H1 (cell line): ENCODE measurements at regions not wholly inside any gene's neighbourhood (a gene's known extent, or its start where the extent isn't known, plus 50 kb on each side); places are given as distances from the start of the nearest gene placed in this dataset.

Source experiments
- CTCF ChIA-PET: fragments of 300-600 bp; sonication (Branson Sonifier 250); formaldehyde crosslinking; loops from one replicate; lab custom pipeline; 2021; ENCODE audit not compliant: partially characterized antibody; lab: Charles Lee
- POLR2A ChIA-PET: fragments of 300-600 bp; sonication (Branson Sonifier 250); formaldehyde crosslinking; loops from one replicate; lab custom pipeline; 2021; ENCODE audit warnings: inconsistent platforms; ENCODE audit not compliant: partially characterized antibody; lab: Charles Lee
- DNase-seq, 2 experiments: peaks; one replicate each; pipeline versions ENCODE4 v3.0.0 to v3.0.0-alpha.2; 2010 to 2022; ENCODE audit warnings: low spot score in 2 of 2, low read depth in 1 of 2, mixed read lengths in 1 of 2
- FAIRE-seq: peaks from 2 replicates; lab custom pipeline; 2011; peaks lifted over from hg19 to GRCh38; lab: Jason Lieb, UNC
- H2AFZ ChIP-seq: 2 replicates; pipeline ENCODE4 v1.8.1; 2012; ENCODE audit warnings: low read length, inconsistent platforms
- H2AK5ac ChIP-seq: 2 replicates; pipeline ENCODE4 v1.6.1; 2013; ENCODE audit warnings: low read depth, low read length
- H2BK120ac ChIP-seq: replicated peaks from 2 replicates; pipeline ENCODE3; 2013; ENCODE audit warnings: low read depth, low read length, inconsistent platforms
- H2BK12ac ChIP-seq: 2 replicates; pipeline ENCODE4 v1.6.1; 2013; ENCODE audit warnings: low read depth, low read length
- H2BK15ac ChIP-seq: 2 replicates; pipeline ENCODE4 v1.6.1; 2013; ENCODE audit warnings: low read length
- H2BK20ac ChIP-seq: 2 replicates; pipeline ENCODE4 v1.6.1; 2013; ENCODE audit warnings: low read length
- H2BK5ac ChIP-seq: 2 replicates; pipeline ENCODE4 v1.6.1; 2013; ENCODE audit warnings: low read depth, low read length
- H3K14ac ChIP-seq: 2 replicates; pipeline ENCODE4 v1.6.1; 2013; ENCODE audit warnings: inconsistent platforms; ENCODE audit not compliant: insufficient read length
- H3K18ac ChIP-seq: 2 replicates; pipeline ENCODE4 v1.6.1; 2013; ENCODE audit warnings: low read length; ENCODE audit errors: extremely low read depth
- H3K23ac ChIP-seq: 2 replicates; pipeline ENCODE4 v1.6.1; 2013; ENCODE audit warnings: inconsistent platforms; ENCODE audit not compliant: insufficient read length
- H3K23me2 ChIP-seq: 2 replicates; pipeline ENCODE4 v1.6.1; 2013; ENCODE audit warnings: low read depth, low read length
- H3K27ac ChIP-seq: 2 replicates; pipeline ENCODE4 v1.6.1; 2011; ENCODE audit warnings: low read depth, low read length, inconsistent platforms
- H3K27me3 ChIP-seq, 4 experiments: replicated peaks in 1 of 4; 1 replicate in 1 of 4; 2 replicates in 3 of 4; pipeline versions ENCODE4 v1.6.1 to v1.8.1; 2011 to 2013; ENCODE audit warnings: low read length in 3 of 4, mild to moderate bottlenecking in 3 of 4, inconsistent platforms in 2 of 4, mixed read lengths in 2 of 4, moderate library complexity in 1 of 4; ENCODE audit not compliant: control insufficient read depth in 3 of 4, insufficient read depth in 3 of 4; ENCODE audit errors: extremely low read depth in 1 of 4
- H3K36me3 ChIP-seq, 4 experiments: 2 replicates each; pipeline versions ENCODE4 v1.6.1 to v1.8.1; 2011 to 2013; ENCODE audit warnings: mild to moderate bottlenecking in 4 of 4, low read length in 3 of 4, moderate library complexity in 2 of 4, control low read depth in 1 of 4, inconsistent platforms in 1 of 4; ENCODE audit not compliant: insufficient read depth in 4 of 4, control insufficient read depth in 2 of 4
- H3K4ac ChIP-seq: replicated peaks from 2 replicates; pipeline ENCODE3; 2013; ENCODE audit warnings: low read length, low read depth, mixed read lengths, inconsistent platforms; ENCODE audit not compliant: insufficient read length
- H3K4me1 ChIP-seq, 4 experiments: replicated peaks in 1 of 4; 1 replicate in 1 of 4; 2 replicates in 3 of 4; pipeline versions ENCODE4 v1.6.1 to v1.8.1; 2011 to 2013; ENCODE audit warnings: low read length in 3 of 4, inconsistent platforms in 2 of 4, mixed read lengths in 1 of 4; ENCODE audit not compliant: insufficient read depth in 4 of 4, control insufficient read depth in 3 of 4
- H3K4me2 ChIP-seq, 2 experiments: 2 replicates each; pipeline versions ENCODE4 v1.6.1 to v1.8.1; 2011 to 2013; ENCODE audit warnings: low read depth in 2 of 2, low read length in 2 of 2, control low read depth in 1 of 2, inconsistent platforms in 1 of 2, mild to moderate bottlenecking in 1 of 2; ENCODE audit not compliant: insufficient read depth in 1 of 2
- H3K4me3 ChIP-seq, 4 experiments: fragments of 200-600, 300-600 bp in 1 of 4; sonication (generic), shearing (Covaris generic), sonication (Bioruptor Twin) in 1 of 4; 2 replicates each; pipeline versions ENCODE4 v1.5.1 to v1.8.1; 2011 to 2016; ENCODE audit warnings: low read length in 4 of 4, low read depth in 3 of 4, control low read depth in 2 of 4, inconsistent platforms in 2 of 4, mild to moderate bottlenecking in 2 of 4, mixed read lengths in 1 of 4, moderate library complexity in 1 of 4; ENCODE audit not compliant: insufficient read depth in 2 of 4; ENCODE audit errors: extremely low read depth in 1 of 4
- H3K56ac ChIP-seq: replicated peaks from 2 replicates; pipeline ENCODE3; 2013; ENCODE audit warnings: low read depth, mild to moderate bottlenecking, mixed read lengths, low read length, inconsistent platforms; ENCODE audit not compliant: insufficient read length
- H3K79me1 ChIP-seq: 2 replicates; pipeline ENCODE4 v1.6.1; 2013; ENCODE audit warnings: low read depth, low read length, control low read depth
- H3K79me2 ChIP-seq, 2 experiments: 2 replicates each; pipeline versions ENCODE4 v1.6.1 to v1.8.1; 2012 to 2013; ENCODE audit warnings: low read length in 2 of 2, mild to moderate bottlenecking in 2 of 2, inconsistent platforms in 1 of 2; ENCODE audit not compliant: insufficient read depth in 2 of 2, control insufficient read depth in 1 of 2
- H3K9ac ChIP-seq, 4 experiments: replicated peaks in 1 of 4; 1 replicate in 1 of 4; 2 replicates in 3 of 4; pipeline versions ENCODE4 v1.6.1 to v1.8.1; 2011 to 2013; ENCODE audit warnings: low read depth in 3 of 4, low read length in 3 of 4, control low read depth in 2 of 4, mild to moderate bottlenecking in 2 of 4, moderate library complexity in 2 of 4, inconsistent platforms in 1 of 4; ENCODE audit errors: extremely low read depth in 1 of 4
- H3K9me3 ChIP-seq, 2 experiments: 2 replicates each; pipeline versions ENCODE4 v1.6.1 to v1.8.1; 2012 to 2013; ENCODE audit warnings: mild to moderate bottlenecking in 2 of 2, moderate library complexity in 2 of 2, control low read depth in 1 of 2, inconsistent platforms in 1 of 2, low read depth in 1 of 2, low read length in 1 of 2, mixed read lengths in 1 of 2; ENCODE audit not compliant: insufficient read depth in 2 of 2
- H4K20me1 ChIP-seq, 2 experiments: replicated peaks in 1 of 2; 2 replicates each; pipeline versions ENCODE3 to v1.8.1; 2011 to 2013; ENCODE audit warnings: inconsistent platforms in 2 of 2, low read length in 2 of 2, mild to moderate bottlenecking in 1 of 2; ENCODE audit not compliant: insufficient read depth in 2 of 2, control insufficient read depth in 1 of 2
- H4K5ac ChIP-seq: 2 replicates; pipeline ENCODE4 v1.6.1; 2013; ENCODE audit warnings: low read length, low read depth, mixed read lengths, inconsistent platforms; ENCODE audit not compliant: insufficient read length
- H4K8ac ChIP-seq: 2 replicates; pipeline ENCODE4 v1.8.0; 2013; ENCODE audit warnings: mild to moderate bottlenecking, moderate library complexity, low read length, inconsistent platforms; ENCODE audit not compliant: insufficient read depth; ENCODE audit errors: extremely low read depth
- H4K91ac ChIP-seq: replicated peaks from 2 replicates; pipeline ENCODE3; 2013; ENCODE audit warnings: low read length, mixed read lengths, inconsistent platforms; ENCODE audit not compliant: insufficient read length
- ATF2 ChIP-seq: IDR thresholded peaks from 2 replicates; pipeline ENCODE4 v1.6.1; 2012; ENCODE audit warnings: low read length, inconsistent platforms
- ATF3 ChIP-seq: IDR thresholded peaks from 2 replicates; pipeline ENCODE4 v1.6.1; 2011; ENCODE audit warnings: low read depth, mild to moderate bottlenecking, low read length; ENCODE audit not compliant: insufficient read depth
- BACH1 ChIP-seq: IDR thresholded peaks from 2 replicates; pipeline ENCODE4 v1.6.1; 2012; ENCODE audit warnings: low read length, improper control_type of control experiment
- BCL11A ChIP-seq, 2 experiments: IDR thresholded peaks; one replicate each; pipeline ENCODE4 v1.6.1; 2011; ENCODE audit warnings: low read depth in 2 of 2, low read length in 2 of 2, mild to moderate bottlenecking in 2 of 2
- CEBPB ChIP-seq: IDR thresholded peaks from 2 replicates; pipeline ENCODE4 v1.6.1; 2012; ENCODE audit warnings: low read depth, low read length
- CHD2 ChIP-seq: IDR thresholded peaks from 2 replicates; pipeline ENCODE4 v1.6.1; 2012; ENCODE audit warnings: low read length, improper control_type of control experiment
- JUN ChIP-seq: IDR thresholded peaks from 2 replicates; pipeline ENCODE4 v1.6.1; 2011; ENCODE audit warnings: low read depth, mild to moderate bottlenecking, improper control_type of control experiment, low read length
- JUND ChIP-seq: IDR thresholded peaks from 2 replicates; pipeline ENCODE4 v1.6.1; 2011; ENCODE audit warnings: mild to moderate bottlenecking, improper control_type of control experiment, low read length
- RFX5 ChIP-seq: IDR thresholded peaks from 2 replicates; pipeline ENCODE4 v1.6.1; 2011; ENCODE audit warnings: low read depth, low read length, improper control_type of control experiment, borderline replicate concordance
- SIRT6 ChIP-seq: IDR thresholded peaks from one replicate; pipeline ENCODE4 v1.7.1; 2012; ENCODE audit warnings: low read length, inconsistent platforms
- SP2 ChIP-seq: IDR thresholded peaks from 2 replicates; pipeline ENCODE4 v1.6.1; 2012; ENCODE audit warnings: mild to moderate bottlenecking, low read length, inconsistent platforms
- SRF ChIP-seq: IDR thresholded peaks from 2 replicates; pipeline ENCODE4 v1.6.1; 2011; ENCODE audit warnings: mild to moderate bottlenecking, low read depth, low read length, moderate library complexity
- WGBS, 2 experiments: shearing (Covaris generic) in 1 of 2; methylation state at CpG; one replicate each; pipeline versions ENCODE4 v1.1.6 to v1.1.7; 2013 to 2015; ENCODE audit warnings: low lambda C conversion rate in 2 of 2, mixed read lengths in 2 of 2, inconsistent platforms in 1 of 2, low coverage in 1 of 2, missing lambda C conversion rate in 1 of 2; ENCODE audit not compliant: insufficient replicate concordance in 2 of 2, insufficient coverage in 1 of 2, insufficient read length in 1 of 2; ENCODE audit errors: extremely low coverage in 1 of 2, missing lambda C conversion rate in 1 of 2; 5-methylcytosine and 5-hydroxymethylcytosine counted together

- Histone ChIP-seq H3K4me3 (no peak overlapping the region), H2AK5ac (no peak overlapping the region), H3K36me3 (no peaks in the 10 kb centered on the region), H3K4me2 (no peak overlapping the region), H2BK12ac (no peak overlapping the region), H2AFZ (no peak overlapping the region), H2BK120ac (no peak overlapping the region), H3K27ac (no peak overlapping the region), H3K4me1 (no peaks in the 10 kb centered on the region), H3K27me3 (no peaks in the 10 kb centered on the region), H4K91ac (no peak overlapping the region), H3K9ac (no peak overlapping the region), H3K56ac (no peak overlapping the region), H3K79me2 (no peaks in the 10 kb centered on the region), H4K20me1 (no peaks in the 10 kb centered on the region), H2BK20ac (no peak overlapping the region), H4K5ac (no peak overlapping the region), H3K14ac (no peak overlapping the region), H4K8ac (no peak overlapping the region), H3K18ac (no peak overlapping the region), H2BK15ac (no peak overlapping the region), H3K9me3 (no peaks in the 10 kb centered on the region), H3K23me2 (no peaks in the 10 kb centered on the region), H3K79me1 (no peaks in the 10 kb centered on the region), H3K4ac (no peak overlapping the region), H3K23ac (no peak overlapping the region), H2BK5ac (no peak overlapping the region)
- CTCF ChIA-PET = interaction anchor here (0.5 to 1.3 kb wide), 5 partner anchors 64 to 352 kb away, joined by 3 to 4 read pairs (median 3); no protein-coding TSS in a partner anchor
- 82% methylated on average over 4 of the region's 4 CpGs; no CpG with 5 or more reads in 1 of the 2 experiments for WGBS, 2 experiments
- FAIRE-seq = no peak
- DNase-seq = no peak
- POLR2A ChIA-PET = no interaction called here
- TF ChIP-seq ATF2 = no peak
- no peak for TF ChIP-seq JUND
- TF ChIP-seq SIRT6 = no peak
- no peak for TF ChIP-seq SP2
- TF ChIP-seq ATF3 = no peak
- no peak for TF ChIP-seq CEBPB
- no peak for TF ChIP-seq RFX5
- no peak for TF ChIP-seq BACH1
- no peak for TF ChIP-seq JUN
- no peak for TF ChIP-seq CHD2
- no peak for TF ChIP-seq SRF
- TF ChIP-seq BCL11A (IDR thresholded peaks at IDR 0.05; ENCODE audit: low read depth in 2 of 2, low read length in 2 of 2) = no peak
Measured at GRCh38 chr3:64870876-64871646, 183.3 kb upstream of the ADAMTS9 start.
